Activated T-cell treated with anti-CD3 and anti-CD28 coated beads, Interleukin-2, amount 50 U/mL, for 1 hour (primary cell): ENCODE measurements at regions not wholly inside any gene's neighbourhood (a gene's known extent, or its start where the extent isn't known, plus 50 kb on each side); places are given as distances from the start of the nearest gene placed in this dataset.

ENCODE experiments used
- DNase-seq: peaks from one replicate; pipeline ENCODE4 v3.0.0-alpha.2; 2020

DNA sequence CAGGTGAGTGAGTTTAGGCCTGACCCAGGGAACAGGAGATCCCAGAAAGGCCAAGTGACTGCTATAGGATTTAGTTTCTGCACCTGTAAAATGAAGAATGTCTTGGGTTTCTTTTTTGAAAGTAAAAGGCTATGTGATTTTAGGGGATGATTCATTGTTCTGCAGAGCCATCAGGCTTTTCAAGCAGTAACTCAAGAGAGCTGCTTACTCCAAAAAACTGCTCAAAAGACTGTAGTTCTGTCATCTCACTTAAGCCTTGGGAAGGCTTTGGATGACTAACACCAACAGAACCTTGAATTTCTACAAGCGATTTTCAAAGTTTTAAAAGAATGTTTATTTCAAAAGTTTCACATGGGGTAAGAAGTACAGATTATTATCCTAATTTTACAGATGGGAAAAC, 165.1 kb downstream of the HAUS1 start:
- no peak for DNase-seq

GRCh38 chr18:46271488-46271887, 167.3 kb downstream of the HAUS1 start:
- DNase-seq = no peak

GRCh38 chr18:46273861-46274260, 169.7 kb downstream of the HAUS1 start:
- DNase-seq = no peak

DNA sequence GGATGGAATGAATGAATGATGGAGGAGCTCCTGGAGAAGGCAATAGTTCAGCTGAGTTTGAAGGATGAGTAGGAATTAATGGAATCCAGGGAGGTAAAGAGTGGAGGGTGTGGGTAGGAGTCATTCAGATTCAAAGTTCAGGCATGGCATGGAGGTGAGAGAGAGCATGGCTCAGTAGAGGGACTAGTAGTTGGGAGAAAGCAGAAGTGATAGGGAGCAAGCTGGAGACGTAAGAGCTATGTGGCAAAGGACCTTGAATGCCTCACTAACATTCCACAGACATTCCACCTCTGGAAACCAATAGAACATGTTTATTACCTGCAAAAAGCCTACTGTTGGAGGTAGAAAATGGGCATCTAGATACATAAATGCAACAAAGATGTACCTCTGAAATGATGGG, 170.1 kb downstream of the HAUS1 start:
- no peak for DNase-seq

DNA sequence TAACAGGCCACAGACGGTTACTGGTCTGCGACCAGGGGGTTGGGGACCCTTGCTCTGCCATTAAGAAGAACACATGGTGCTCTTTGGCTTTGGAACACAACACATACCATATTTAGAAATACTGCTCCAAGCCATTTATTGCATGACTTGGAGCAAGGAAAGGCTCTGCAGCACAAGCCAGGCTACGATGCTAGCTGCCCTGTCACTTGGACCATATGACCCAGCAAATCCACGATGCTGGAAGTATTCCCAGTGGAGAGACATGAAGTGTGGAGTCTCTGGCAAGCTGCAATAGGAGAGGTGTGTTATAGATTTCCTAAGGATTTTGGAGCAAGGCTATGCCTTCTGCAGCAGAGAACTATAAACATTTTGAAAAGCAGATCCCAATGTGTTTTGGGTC, 171.2 kb downstream of the HAUS1 start:
- no peak for DNase-seq

- no peak for DNase-seq
Measured at GRCh38 chr18:46276748-46277147, 172.6 kb downstream of the HAUS1 start.

GRCh38 chr18:46278481-46279465, 174.6 kb downstream of the HAUS1 start:
- DNase-seq = no peak

DNA sequence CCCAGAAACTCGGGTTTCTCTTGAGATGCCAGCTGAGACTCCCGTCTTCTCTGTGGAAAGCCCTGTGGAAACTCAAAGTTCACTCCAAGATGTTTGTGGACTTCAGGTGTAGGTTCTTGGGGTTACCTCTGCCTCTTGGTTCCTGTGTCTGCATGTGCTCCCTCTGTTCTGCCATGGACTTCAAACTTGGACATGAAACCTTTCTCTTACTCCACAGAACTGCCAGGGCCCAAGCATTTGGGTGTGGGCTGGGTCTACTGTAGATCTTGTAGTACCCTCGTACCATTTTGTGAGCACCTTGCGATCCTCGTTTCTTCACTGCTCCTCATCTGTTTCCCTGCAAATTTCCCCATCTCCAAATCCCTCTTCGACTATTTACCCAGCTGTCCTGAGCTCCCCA, 175.5 kb downstream of the HAUS1 start:
- no peak for DNase-seq

DNA sequence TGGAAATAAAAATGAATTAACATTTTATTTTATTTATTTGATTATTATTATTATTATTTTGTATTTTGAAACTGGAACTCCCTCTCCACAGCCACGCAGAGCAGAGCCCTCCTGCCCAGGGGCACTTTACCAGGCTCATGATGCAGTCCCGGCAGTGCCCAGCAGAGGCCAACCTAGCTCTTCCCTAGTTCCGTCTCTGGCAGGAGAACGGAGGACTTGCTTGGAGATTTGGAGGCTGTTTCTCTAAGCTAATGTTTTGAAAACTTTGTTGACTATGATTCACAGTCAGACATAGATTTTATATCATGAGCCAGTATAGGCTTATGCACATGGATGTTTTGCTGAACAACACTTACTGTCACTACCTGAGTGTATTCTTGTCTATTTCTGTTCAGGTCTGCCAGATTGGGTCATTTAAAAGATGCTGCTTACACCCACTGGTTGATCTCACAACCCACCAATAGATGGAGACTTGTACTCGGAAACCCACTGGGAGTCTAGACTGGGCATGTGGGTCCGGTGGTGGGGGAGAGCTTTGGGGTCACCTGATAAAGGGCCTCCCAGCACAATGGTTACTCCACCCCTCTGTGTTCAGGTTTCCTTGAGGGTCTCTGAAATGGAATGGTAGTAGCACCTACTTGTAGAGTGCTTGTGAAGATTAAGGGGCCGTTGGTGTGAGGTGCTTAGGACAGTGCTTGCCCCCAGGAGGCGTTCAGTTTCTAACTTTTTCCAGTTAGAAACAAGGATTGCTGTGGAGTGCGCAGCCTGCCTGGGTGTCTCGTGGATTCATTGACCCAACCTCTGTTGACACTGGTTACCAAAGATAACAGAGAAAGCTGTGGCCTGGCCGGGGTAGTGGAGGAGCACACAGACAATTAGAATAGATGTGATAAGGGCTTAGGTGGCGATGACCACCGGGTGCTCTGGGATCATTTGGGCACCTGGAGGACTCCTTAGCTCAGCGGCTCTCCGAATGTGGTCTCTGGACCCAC, 177.3 kb downstream of the HAUS1 start:
- peak; percentile 59 for DNase-seq

GRCh38 chr18:46282177-46282570, 178.0 kb downstream of the HAUS1 start:
- no peak for DNase-seq

GRCh38 chr18:46282646-46283045, 178.5 kb downstream of the HAUS1 start:
- no peak for DNase-seq

- DNase-seq = no peak
Measured at GRCh38 chr18:46283268-46283667, 179.1 kb downstream of the HAUS1 start.

GRCh38 chr18:46283895-46284295, 179.7 kb downstream of the HAUS1 start:
- DNase-seq = no peak

GRCh38 chr18:46289463-46289862, 185.3 kb downstream of the HAUS1 start:
- DNase-seq = no peak

DNA sequence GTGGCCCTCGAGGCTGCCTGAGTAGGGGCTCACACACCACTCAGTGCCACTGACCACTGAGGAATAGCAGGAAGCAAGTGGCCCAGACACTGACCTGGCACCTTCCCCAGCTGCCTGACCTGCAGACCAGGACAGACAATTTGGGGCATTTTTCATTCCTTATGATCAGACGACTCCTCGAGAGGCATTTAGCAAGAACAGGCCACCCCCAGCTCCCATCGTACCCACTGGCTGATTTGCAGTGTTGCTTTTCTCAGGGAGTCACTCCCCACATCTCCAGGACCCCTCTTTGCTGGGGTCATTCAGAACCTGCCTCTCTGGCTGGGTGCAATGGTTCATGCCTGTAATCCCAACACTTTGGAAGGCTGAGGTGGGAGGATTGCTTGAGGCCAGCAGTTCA, 185.7 kb downstream of the HAUS1 start:
- DNase-seq = no peak

DNA sequence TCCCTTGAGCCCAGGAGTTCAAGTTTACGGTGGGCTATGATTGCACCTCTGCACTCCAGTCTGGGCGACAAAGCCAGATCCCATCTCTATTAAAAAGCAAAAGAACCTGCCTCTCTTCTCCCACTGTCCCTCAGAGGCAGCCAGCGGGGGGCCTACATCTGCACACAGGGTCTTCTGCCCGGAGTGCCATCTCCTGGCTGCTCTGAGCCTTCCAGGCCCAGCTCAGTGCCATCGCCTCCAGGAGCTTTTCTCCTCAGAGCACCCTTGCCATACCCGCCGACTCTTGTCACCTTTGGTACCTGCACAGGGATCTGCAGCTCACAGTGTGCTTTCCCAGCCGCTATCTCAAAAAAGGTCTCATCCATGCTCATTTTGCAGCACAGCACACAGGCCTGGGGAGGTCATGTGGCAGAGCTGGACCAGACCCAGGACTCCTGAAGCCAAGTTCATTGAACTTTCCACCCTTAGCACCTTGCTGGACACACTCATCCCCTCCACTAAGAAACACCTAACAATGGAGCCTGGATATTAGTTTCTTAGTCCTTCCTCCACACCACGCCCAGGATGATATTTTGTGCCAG, 186.3 kb downstream of the HAUS1 start:
- no peak for DNase-seq

DNA sequence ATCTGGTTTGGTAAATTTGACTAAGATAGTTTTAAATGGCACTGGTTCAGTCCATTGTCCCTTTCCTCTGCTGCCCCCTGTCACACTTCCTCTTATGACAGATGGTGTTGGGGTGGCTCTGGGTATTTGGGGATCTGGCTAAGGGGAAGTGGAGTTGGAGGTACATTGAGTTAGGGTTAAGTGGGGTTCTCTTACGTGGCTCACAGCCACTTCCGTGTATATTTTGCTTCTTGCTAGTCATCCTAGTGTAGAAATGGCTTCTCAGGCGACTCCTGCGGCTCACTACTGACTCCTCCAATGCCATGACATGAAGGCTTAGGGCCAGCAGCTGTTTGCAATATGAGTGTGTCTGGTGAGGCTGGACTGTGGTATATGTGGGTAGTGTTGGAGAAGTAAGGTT, 187.0 kb downstream of the HAUS1 start:
- no peak for DNase-seq

DNA sequence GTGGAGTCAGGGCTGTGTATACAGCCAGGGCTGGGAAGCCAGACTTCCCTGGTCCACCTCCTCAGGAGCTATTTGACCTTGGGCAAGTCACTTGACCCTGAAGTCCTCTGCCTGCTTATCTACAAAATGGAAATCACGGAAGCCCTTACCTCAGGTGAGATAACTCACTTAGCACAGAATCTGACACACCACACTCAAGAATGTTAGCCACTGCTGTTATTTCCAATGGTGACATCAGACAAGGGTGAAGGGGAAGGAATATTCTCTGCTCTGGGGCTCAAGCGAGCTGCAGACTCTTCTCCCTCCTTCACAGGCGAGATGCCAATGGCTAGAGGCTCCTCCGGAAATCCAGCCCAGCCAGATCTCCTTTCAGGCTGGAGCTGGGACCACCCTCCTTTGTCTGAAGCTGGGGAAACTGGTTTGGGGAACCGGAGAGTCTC, 189.6 kb downstream of the HAUS1 start:
- no peak for DNase-seq

DNA sequence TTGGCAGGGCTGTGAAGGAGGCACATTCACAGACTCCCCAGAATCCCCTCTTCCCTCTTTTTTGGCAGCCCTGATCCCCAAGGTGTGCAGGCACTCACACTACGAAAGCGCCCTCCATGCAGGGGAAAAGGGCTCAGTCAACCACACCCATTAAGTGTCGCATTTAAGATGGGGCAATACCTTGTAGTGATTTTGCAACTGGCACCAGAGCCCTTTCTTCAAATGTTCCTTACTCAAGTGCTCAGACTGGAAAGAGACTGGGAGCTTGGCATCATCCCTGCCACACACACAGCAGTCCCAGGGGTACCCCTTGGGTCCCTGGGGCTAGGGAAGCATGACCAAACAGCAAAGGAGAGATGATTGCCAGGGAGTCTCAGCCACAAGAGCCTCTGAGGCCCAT, 190.1 kb downstream of the HAUS1 start:
- DNase-seq = no peak

DNA sequence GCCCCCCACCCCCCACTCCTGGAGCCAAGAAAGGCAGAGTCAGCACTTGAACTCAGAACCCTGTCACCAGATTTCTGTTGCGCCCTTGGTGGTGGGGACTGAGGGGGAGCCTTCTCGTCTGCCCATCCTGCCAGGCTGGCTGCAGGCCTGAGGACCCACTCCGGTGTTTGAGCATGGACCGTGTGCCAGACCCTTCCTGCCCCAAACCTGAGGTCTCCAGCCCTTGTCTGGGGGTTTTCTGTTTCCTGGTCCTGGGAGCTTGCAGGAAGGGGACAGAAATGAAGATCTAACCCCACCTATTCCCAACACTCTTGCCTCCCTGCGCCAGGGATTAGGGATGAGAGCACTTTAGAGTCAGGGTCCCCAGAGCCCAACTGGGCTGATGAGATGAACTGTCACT, 190.6 kb downstream of the HAUS1 start:
- no peak for DNase-seq

DNA sequence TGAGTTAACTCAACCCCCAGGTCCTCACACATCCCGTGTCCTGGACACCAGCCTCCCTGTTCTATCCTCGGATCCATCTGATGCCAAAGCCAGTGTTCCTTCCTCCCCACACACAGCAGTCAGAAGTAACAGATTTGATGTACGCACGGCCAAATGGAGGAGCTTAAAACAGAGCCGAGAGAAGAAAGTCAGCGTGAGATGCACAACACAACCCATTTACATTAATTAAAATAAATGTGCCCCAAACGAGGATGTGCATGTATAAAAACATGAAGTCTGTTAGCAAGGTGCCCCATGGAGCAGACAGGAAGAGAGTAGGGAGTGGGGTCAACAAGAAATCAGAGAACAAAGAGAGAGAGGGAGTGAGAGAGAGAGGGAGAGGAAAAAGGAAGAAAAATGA, 191.2 kb downstream of the HAUS1 start:
- no peak for DNase-seq

- no peak for DNase-seq
Measured at GRCh38 chr18:46296656-46297055, 192.5 kb downstream of the HAUS1 start.

DNA sequence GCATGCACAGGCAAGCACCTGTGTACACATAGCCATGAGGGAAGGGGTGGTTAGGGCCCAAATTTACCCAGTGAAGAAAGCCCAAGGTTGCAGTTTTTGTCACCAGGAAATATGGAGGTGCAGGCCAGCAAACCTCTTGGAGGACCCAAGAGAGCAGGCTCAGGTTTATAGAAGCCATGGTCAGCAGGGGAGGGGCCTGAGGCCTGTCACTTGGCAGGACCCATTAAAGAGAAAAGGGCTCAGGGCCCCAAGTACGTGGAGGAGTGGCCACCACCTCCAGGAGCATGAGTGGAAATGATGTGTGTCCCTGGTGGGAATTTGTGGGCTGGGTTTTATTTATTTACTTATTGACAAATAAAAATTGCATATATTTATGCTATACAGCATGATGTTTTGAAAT, 192.9 kb downstream of the HAUS1 start:
- DNase-seq = no peak
